Endothelial cell (in vitro differentiated cells): ENCODE measurements at regions not wholly inside any gene's neighbourhood (a gene's known extent, or its start where the extent isn't known, plus 50 kb on each side); places are given as distances from the start of the nearest gene placed in this dataset.
"Not testable (repeated sequence)": the region's sequence is repeated elsewhere in the genome, so short reads cannot be mapped to it uniquely, and the experiment has no call there.

ENCODE experiments used
- DNase-seq: peaks from one replicate; pipeline ENCODE4 v3.0.0; 2021; ENCODE audit warnings: low spot score
- H3K27ac Mint-ChIP-seq: one replicate; pipeline ENCODE4 v1.8.0; 2021; ENCODE audit warnings: mixed read lengths, inconsistent platforms; ENCODE audit not compliant: unreplicated experiment
- H3K27me3 Mint-ChIP-seq: one replicate; pipeline ENCODE4 v1.8.0; 2021; ENCODE audit warnings: mild to moderate bottlenecking, moderate library complexity, mixed read lengths, inconsistent platforms; ENCODE audit not compliant: unreplicated experiment
- H3K36me3 Mint-ChIP-seq: one replicate; pipeline ENCODE4 v1.8.0; 2021; ENCODE audit warnings: mild to moderate bottlenecking, low read depth, mixed read lengths, inconsistent platforms; ENCODE audit not compliant: unreplicated experiment
- H3K4me1 Mint-ChIP-seq: one replicate; pipeline ENCODE4 v1.8.0; 2021; ENCODE audit warnings: mild to moderate bottlenecking, mixed read lengths, inconsistent platforms; ENCODE audit not compliant: unreplicated experiment
- H3K4me3 Mint-ChIP-seq: one replicate; pipeline ENCODE4 v1.8.0; 2021; ENCODE audit warnings: mild to moderate bottlenecking, mixed read lengths, inconsistent platforms; ENCODE audit not compliant: unreplicated experiment
- H3K9me3 Mint-ChIP-seq: one replicate; pipeline ENCODE4 v1.8.0; 2021; ENCODE audit warnings: mixed read lengths, inconsistent platforms; ENCODE audit not compliant: unreplicated experiment
- CTCF ChIP-seq: fragments of 200-600 bp; sonication (generic); IDR thresholded peaks from one replicate; pipeline ENCODE4 v1.5.0; 2021; ENCODE audit warnings: antibody characterized with exemption; ENCODE audit not compliant: unreplicated experiment

- Mint-ChIP-seq H3K4me1 (peaks cover 5% of the 10 kb centered on the region), H3K27ac (no peak overlapping the region), H3K9me3 (no peaks in the 10 kb centered on the region), H3K4me3 (no peak overlapping the region), H3K36me3 (peaks cover 4% of the 10 kb centered on the region), H3K27me3 (no peaks in the 10 kb centered on the region)
- no peak for TF ChIP-seq CTCF
- DNase-seq, result no peak
These were observed 478.2 kb upstream of the RGS6 start for GRCh38 chr14:71454010-71454409.

GRCh38 chr14:71454513-71455332 is 477.5 kb upstream of the RGS6 start:
- DNase-seq, result no peak
- no peak overlapping the region for H3K27ac Mint-ChIP-seq
- no peak overlapping the region for H3K4me3 Mint-ChIP-seq
- H3K27me3 Mint-ChIP-seq, result no peaks in the 10 kb centered on the region
- no peaks in the 10 kb centered on the region for H3K9me3 Mint-ChIP-seq
- H3K4me1 Mint-ChIP-seq, result no peaks in the 10 kb centered on the region
- peaks cover 6% of the 10 kb centered on the region for H3K36me3 Mint-ChIP-seq
- TF ChIP-seq CTCF, result no peak

- Mint-ChIP-seq H3K9me3 (no peaks in the 10 kb centered on the region), H3K4me3 (no peak overlapping the region), H3K36me3 (peaks cover 28% of the 10 kb centered on the region), H3K27ac (no peak overlapping the region), H3K27me3 (peaks cover 2% of the 10 kb centered on the region), H3K4me1 (peaks cover 4% of the 10 kb centered on the region)
- TF ChIP-seq CTCF, result no peak
- DNase-seq, result no peak
These were observed 472.1 kb upstream of the RGS6 start for GRCh38 chr14:71460091-71460490.

- H3K4me1 Mint-ChIP-seq, H3K9me3 Mint-ChIP-seq, DNase-seq, H3K27me3 Mint-ChIP-seq, H3K4me3 Mint-ChIP-seq, H3K27ac Mint-ChIP-seq: not testable (repeated sequence)
- H3K36me3 Mint-ChIP-seq, result peaks cover 28% of the 10 kb centered on the region
These were observed 470.6 kb upstream of the RGS6 start for GRCh38 chr14:71461617-71462016.

- no peak for DNase-seq
- H3K9me3 Mint-ChIP-seq, result no peaks in the 10 kb centered on the region
- TF ChIP-seq CTCF, result no peak
- peaks cover 28% of the 10 kb centered on the region for H3K36me3 Mint-ChIP-seq
- H3K27me3 Mint-ChIP-seq, result peaks cover 2% of the 10 kb centered on the region
- peaks cover 4% of the 10 kb centered on the region for H3K4me1 Mint-ChIP-seq
- no peak overlapping the region for H3K27ac Mint-ChIP-seq
- no peak overlapping the region for H3K4me3 Mint-ChIP-seq
These were observed 468.4 kb upstream of the RGS6 start for GRCh38 chr14:71463807-71464206.
